SU-DHL-6 (cell line): ENCODE measurements at regions not wholly inside any gene's neighbourhood (a gene's known extent, or its start where the extent isn't known, plus 50 kb on each side); places are given as distances from the start of the nearest gene placed in this dataset.
"Not testable (repeated sequence)": the region's sequence is repeated elsewhere in the genome, so short reads cannot be mapped to it uniquely, and the experiment has no call there.

Experiments
- H2AFZ ChIP-seq: fragments of 200-600 bp; sonication (generic); 2 replicates; pipeline ENCODE4 v1.6.1; 2014; ENCODE audit warnings: low read depth, mild to moderate bottlenecking, moderate library complexity, mixed read lengths, antibody characterized with exemption, low read length; ENCODE audit not compliant: severe bottlenecking
- H3F3A ChIP-seq: fragments of 200-600 bp; shearing (Covaris generic); 2 replicates; pipeline ENCODE4 v1.6.0; 2016; ENCODE audit warnings: antibody characterized with exemption, mild to moderate bottlenecking; ENCODE audit not compliant: insufficient read depth
- H3K27ac ChIP-seq: fragments of 200-600 bp; sonication (generic); 2 replicates; pipeline ENCODE4 v1.5.1; 2016; ENCODE audit warnings: low read depth, mild to moderate bottlenecking, low read length, moderate library complexity, mixed read lengths
- H3K27me3 ChIP-seq: fragments of 200-600 bp; sonication (generic), shearing (Covaris generic); 2 replicates; pipeline ENCODE4 v1.6.0; 2014; ENCODE audit warnings: mild to moderate bottlenecking, low read length
- H3K36me3 ChIP-seq: fragments of 200-600 bp; sonication (generic); 2 replicates; pipeline ENCODE4 v1.6.1; 2014; ENCODE audit warnings: mild to moderate bottlenecking, low read length, mixed read lengths
- H3K4me2 ChIP-seq: fragments of 300-600, 200-600 bp; shearing (Covaris generic), sonication (generic); 2 replicates; pipeline ENCODE4 v1.6.0; 2014; ENCODE audit warnings: low read length, low read depth, mild to moderate bottlenecking; ENCODE audit not compliant: poor library complexity, severe bottlenecking
- H3K4me3 ChIP-seq: fragments of 200-600 bp; sonication (generic); 2 replicates; pipeline ENCODE4 v1.5.1; 2014; ENCODE audit warnings: antibody characterized with exemption, low read length, mild to moderate bottlenecking, mixed read lengths; ENCODE audit not compliant: insufficient read depth, poor library complexity, severe bottlenecking
- H3K79me2 ChIP-seq: fragments of 200-600 bp; sonication (generic); 2 replicates; pipeline ENCODE4 v1.6.1; 2014; ENCODE audit warnings: mild to moderate bottlenecking, low read length, moderate library complexity; ENCODE audit not compliant: insufficient read depth
- H3K9ac ChIP-seq: fragments of 200-600 bp; sonication (generic); 2 replicates; pipeline ENCODE4 v1.7.0; 2014; ENCODE audit warnings: mild to moderate bottlenecking, low read length
- H3K9me2 ChIP-seq: fragments of 200-600 bp; sonication (generic); replicated peaks from 2 replicates; pipeline ENCODE4 v1.6.1; 2014; ENCODE audit warnings: low read length; ENCODE audit not compliant: insufficient read depth
- H3K9me3 ChIP-seq: fragments of 200-600 bp; sonication (generic); 2 replicates; pipeline ENCODE4 v1.6.1; 2014; ENCODE audit warnings: low read length, mixed read lengths; ENCODE audit not compliant: insufficient read depth
- H4K20me1 ChIP-seq: fragments of 200-600 bp; sonication (generic); 2 replicates; pipeline ENCODE4 v1.6.1; 2014; ENCODE audit warnings: low read depth, mild to moderate bottlenecking, antibody characterized with exemption, low read length, moderate library complexity, mixed read lengths
- CTCF ChIP-seq: fragments of 200-600 bp; sonication (generic); IDR thresholded peaks from one replicate; pipeline ENCODE4 v1.5.1; 2017; ENCODE audit warnings: antibody characterized with exemption, mild to moderate bottlenecking, low read length, moderate library complexity; ENCODE audit not compliant: insufficient read depth, poor library complexity, severe bottlenecking
- EZH2phosphoT487 ChIP-seq: fragments of 200-600 bp; sonication (generic), shearing (Covaris generic); conservative IDR thresholded peaks from 2 replicates; pipeline ENCODE4 v1.6.1; 2018; ENCODE audit warnings: mild to moderate bottlenecking, antibody characterized with exemption, low read length, moderate library complexity, mixed read lengths

DNA sequence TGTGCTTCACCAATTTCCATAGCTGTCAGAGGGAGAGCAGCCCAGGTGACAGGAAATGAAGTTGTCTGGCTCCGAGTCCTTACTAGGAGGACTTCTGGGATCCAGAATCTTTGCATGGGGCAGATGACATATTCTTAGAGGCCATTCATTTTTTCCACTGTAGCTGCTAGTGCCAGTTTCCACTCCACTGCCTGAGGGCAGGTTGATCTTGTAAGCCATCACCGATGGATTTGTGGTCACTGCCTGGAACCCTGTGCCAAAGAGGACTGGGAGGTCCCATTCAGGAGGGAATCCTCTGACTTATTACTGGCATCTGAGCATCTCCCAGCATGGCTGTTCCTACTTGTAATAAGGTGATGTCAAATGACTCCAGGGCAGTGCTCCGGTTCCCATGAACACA, 144.1 kb upstream of the KCNJ18 start:
- Histone ChIP-seq H3F3A (no peaks in the 10 kb centered on the region), H3K27me3 (no peaks in the 10 kb centered on the region), H3K9me2 (no peaks in the 10 kb centered on the region), H3K79me2 (no peaks in the 10 kb centered on the region), H3K9ac (no peak overlapping the region), H3K36me3 (no peaks in the 10 kb centered on the region), H4K20me1 (no peaks in the 10 kb centered on the region), H2AFZ (no peak overlapping the region), H3K27ac (no peak overlapping the region), H3K4me2 (no peak overlapping the region), H3K4me3 (no peak overlapping the region), H3K9me3 (no peaks in the 10 kb centered on the region)
- TF ChIP-seq EZH2phosphoT487 (no peak), CTCF (no peak)

DNA sequence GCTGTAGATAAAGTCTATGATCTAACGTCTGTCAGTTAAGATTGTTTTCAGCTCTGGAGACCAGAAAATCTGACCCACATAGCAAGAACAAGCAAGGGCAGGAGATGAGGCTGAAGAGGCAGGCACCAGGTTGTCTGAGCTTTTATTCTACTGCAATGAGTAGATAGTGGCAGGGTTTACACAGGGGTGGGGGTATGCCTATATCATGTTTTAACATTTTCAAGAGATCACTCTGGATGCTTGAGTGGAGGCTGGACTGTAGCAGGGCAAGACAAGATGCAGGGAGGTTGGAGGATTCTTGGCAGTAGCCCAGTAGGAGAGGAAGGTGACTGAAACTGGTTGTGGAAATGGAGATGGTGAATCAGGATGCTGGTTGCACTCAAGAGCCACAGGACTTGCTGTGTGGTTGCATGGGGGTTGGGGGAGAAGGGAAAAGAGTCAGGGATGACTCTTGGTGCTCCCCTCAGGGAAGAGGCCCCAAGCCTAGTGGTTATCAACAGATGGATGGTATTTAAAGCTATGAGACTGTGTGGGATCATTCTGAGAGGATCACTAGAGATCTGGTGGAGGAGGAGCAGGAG, 143.1 kb upstream of the KCNJ18 start:
- Histone ChIP-seq H3K27me3 (no peaks in the 10 kb centered on the region), H4K20me1 (no peaks in the 10 kb centered on the region), H3K9me3 (no peaks in the 10 kb centered on the region), H3K4me3 (no peak overlapping the region), H3K9me2 (no peaks in the 10 kb centered on the region), H3K9ac (no peak overlapping the region), H3K36me3 (no peaks in the 10 kb centered on the region), H3F3A (no peaks in the 10 kb centered on the region), H3K27ac (no peak overlapping the region), H3K4me2 (no peak overlapping the region), H2AFZ (no peak overlapping the region), H3K79me2 (no peaks in the 10 kb centered on the region)
- TF ChIP-seq CTCF (no peak), EZH2phosphoT487 (no peak)

GRCh38 chr17:21550031-21550430, 142.3 kb upstream of the KCNJ18 start:
- not testable (repeated sequence) for H3F3A ChIP-seq, H3K79me2 ChIP-seq, H3K4me3 ChIP-seq, H3K27me3 ChIP-seq, H3K27ac ChIP-seq, H3K9ac ChIP-seq, H3K36me3 ChIP-seq, H3K9me3 ChIP-seq, H4K20me1 ChIP-seq, H3K9me2 ChIP-seq, H2AFZ ChIP-seq, H3K4me2 ChIP-seq

GRCh38 chr17:21551081-21551881, 141.0 kb upstream of the KCNJ18 start:
- peak overlapping the region; percentile 57 for H3K9ac ChIP-seq
- H2AFZ ChIP-seq: peak overlapping the region; percentile 86
- no peaks in the 10 kb centered on the region for H3K36me3 ChIP-seq
- no peaks in the 10 kb centered on the region for H3K9me2 ChIP-seq
- H4K20me1 ChIP-seq: no peaks in the 10 kb centered on the region
- TF ChIP-seq EZH2phosphoT487: no peak
- TF ChIP-seq CTCF: no peak
- H3F3A ChIP-seq: no peaks in the 10 kb centered on the region
- peak overlapping the region; percentile 48 for H3K4me3 ChIP-seq
- no peak overlapping the region for H3K27ac ChIP-seq
- no peaks in the 10 kb centered on the region for H3K79me2 ChIP-seq
- no peaks in the 10 kb centered on the region for H3K9me3 ChIP-seq
- H3K27me3 ChIP-seq: no peaks in the 10 kb centered on the region
- H3K4me2 ChIP-seq: peak overlapping the region; percentile 54

GRCh38 chr17:21558921-21559320, 133.4 kb upstream of the KCNJ18 start:
- H2AFZ ChIP-seq, H3K79me2 ChIP-seq, H3K9me3 ChIP-seq, H3K27me3 ChIP-seq, H3K4me3 ChIP-seq, H3K9me2 ChIP-seq, H3K4me2 ChIP-seq, H3K9ac ChIP-seq, H3K27ac ChIP-seq, H3F3A ChIP-seq, H3K36me3 ChIP-seq, H4K20me1 ChIP-seq: not testable (repeated sequence)
